ENCODE measurements at regions not wholly inside any gene's neighbourhood (a gene's known extent, or its start where the extent isn't known, plus 50 kb on each side); places are given as distances from the start of the nearest gene placed in this dataset.

GRCh38 chr5:60356745-60357144, 343.2 kb downstream of the DEPDC1B start:
- in situ Hi-C loops (cut with HindIII; ENCODE audit: extremely low pct_ligation_motif_present, low pct_unique_long_range_greater_than_20kb) = no loop called here
- ChIA-PET POLR2A (no interaction called here), CTCF (ENCODE audit: low intra/inter-chr PET ratio, low total read pairs) (no interaction called here)
- no peak overlapping the region for H3K27ac ChIP-seq (ENCODE audit: extremely low read length, insufficient read depth, low read length)
- H3K27me3 ChIP-seq (ENCODE audit: control insufficient read depth in 1 of 2, insufficient read depth in 2 of 2, low read length in 2 of 2) = no peaks in the 10 kb centered on the region
- BruUV-seq (replicated peaks) = no TSS peak
- ATAC-seq (no peak), FAIRE-seq (no peak), DNase-seq (ENCODE audit: low spot score) (no peak)
- peaks cover 17% of the 10 kb centered on the region for H3K4me1 ChIP-seq (ENCODE audit: insufficient read depth, low read length)
- H4K20me1 ChIP-seq (ENCODE audit: insufficient read depth, low read length) = no peaks in the 10 kb centered on the region
- no peaks in the 10 kb centered on the region for H3K79me2 ChIP-seq (ENCODE audit: insufficient read depth, low read length)
- no peak overlapping the region for H2AFZ ChIP-seq (ENCODE audit: low read length)
- H3K4me2 ChIP-seq (ENCODE audit: low read depth, low read length) = no peak overlapping the region
- no peaks in the 10 kb centered on the region for H3K9me3 ChIP-seq (ENCODE audit: low read length)
- H3K4me3 ChIP-seq (replicated peaks in 1 of 3; ENCODE audit: insufficient read depth in 1 of 3, low read depth in 2 of 3, low read length in 3 of 3) = no peak overlapping the region
- H3K9ac ChIP-seq (ENCODE audit: insufficient read depth, low read depth, low read length) = no peak overlapping the region
- WGBS (ENCODE audit: low lambda C conversion rate) = 78% methylated on average over 2 of the region's 2 CpGs
- intact Hi-C loops (cut with micrococcal nuclease; ENCODE audit: unreplicated experiment) = no loop called here
- no peaks in the 10 kb centered on the region for H3K36me3 ChIP-seq (replicated peaks in 1 of 2; ENCODE audit: control insufficient read depth in 1 of 2, insufficient read depth in 2 of 2, low read length in 2 of 2)
- no peak for TF ChIP-seq ZNF317 (CRISPR knock-in tag; IDR thresholded peaks at IDR 0.05)

- H2AFZ ChIP-seq (ENCODE audit: low read length) = no peak overlapping the region
- ATAC-seq (no peak), FAIRE-seq (no peak), DNase-seq (ENCODE audit: low spot score) (no peak)
- no peaks in the 10 kb centered on the region for H3K9me3 ChIP-seq (ENCODE audit: low read length)
- no peak overlapping the region for H3K4me2 ChIP-seq (ENCODE audit: low read depth, low read length)
- intact Hi-C loops (cut with micrococcal nuclease; ENCODE audit: unreplicated experiment) (no loop called here), in situ Hi-C loops (cut with HindIII; ENCODE audit: extremely low pct_ligation_motif_present, low pct_unique_long_range_greater_than_20kb) (no loop called here)
- TF ChIP-seq SRSF4 (IDR thresholded peaks at IDR 0.05; ENCODE audit: low read depth, low read length, poor library complexity, severe bottlenecking) = no peak
- TF ChIP-seq ZNF891 (CRISPR knock-in tag; IDR thresholded peaks at IDR 0.05) = no peak
- no peak for TF ChIP-seq POLR2AphosphoS2 (IDR thresholded peaks at IDR 0.05; ENCODE audit: low read depth, low read length)
- TF ChIP-seq ATF7 (IDR thresholded peaks at IDR 0.05) = no peak
- no peak for TF ChIP-seq ATF7 (CRISPR knock-in tag; IDR thresholded peaks at IDR 0.05)
- TF ChIP-seq RBAK (CRISPR knock-in tag; IDR thresholded peaks at IDR 0.05) = no peak
- peak; percentile 43 to 46; a peak in 3 of 4 replicates for TF ChIP-seq MAFK (conservative IDR thresholded peaks at IDR 0.05 in 1 of 2, IDR thresholded peaks at IDR 0.05 in 1 of 2; ENCODE audit: low read length in 2 of 2)
- TF ChIP-seq ZNF136 (CRISPR knock-in tag; IDR thresholded peaks at IDR 0.05; ENCODE audit: low read depth) = no peak
- no peak for TF ChIP-seq RAD51 (IDR thresholded peaks at IDR 0.05; ENCODE audit: borderline replicate concordance)
- TF ChIP-seq MAFF (IDR thresholded peaks at IDR 0.05; ENCODE audit: low read depth, low read length) = peak; percentile 43; the same call in 1 of the 2 replicates
- POLR2A ChIA-PET = no interaction called here
- H3K4me3 ChIP-seq (replicated peaks in 1 of 3; ENCODE audit: insufficient read depth in 1 of 3, low read depth in 2 of 3, low read length in 3 of 3) = no peak overlapping the region
- no peak overlapping the region for H3K27ac ChIP-seq (ENCODE audit: extremely low read length, insufficient read depth, low read length)
- no peak overlapping the region for H3K9ac ChIP-seq (ENCODE audit: insufficient read depth, low read depth, low read length)
- H3K79me2 ChIP-seq (ENCODE audit: insufficient read depth, low read length) = no peaks in the 10 kb centered on the region
- no TSS peak for BruUV-seq (replicated peaks)
- no peaks in the 10 kb centered on the region for H3K27me3 ChIP-seq (ENCODE audit: control insufficient read depth in 1 of 2, insufficient read depth in 2 of 2, low read length in 2 of 2)
- H3K36me3 ChIP-seq (replicated peaks in 1 of 2; ENCODE audit: control insufficient read depth in 1 of 2, insufficient read depth in 2 of 2, low read length in 2 of 2) = no peaks in the 10 kb centered on the region
- H3K4me1 ChIP-seq (ENCODE audit: insufficient read depth, low read length) = peaks cover 23% of the 10 kb centered on the region
- CTCF ChIA-PET (ENCODE audit: low intra/inter-chr PET ratio, low total read pairs) = no interaction called here
- H4K20me1 ChIP-seq (ENCODE audit: insufficient read depth, low read length) = no peaks in the 10 kb centered on the region
Observed at GRCh38 chr5:60355181-60355580, 344.8 kb downstream of the DEPDC1B start.
